Endothelial cell of umbilical vein (primary cell): ENCODE measurements at regions not wholly inside any gene's neighbourhood (a gene's known extent, or its start where the extent isn't known, plus 50 kb on each side); places are given as distances from the start of the nearest gene placed in this dataset.

Experiments used
- BruUV-seq: library from RNA; stranded (reverse); fragments of 400-500 nt; replicated peaks from 2 replicates; lab custom pipeline; 2021; lab: Mats Ljungman, UMichigan
- CTCF ChIA-PET: fragments of 300-600, 350-600 bp; sonication (Branson Sonifier 250); formaldehyde crosslinking; loops from one replicate; lab custom pipeline; 2021; ENCODE audit warnings: antibody characterized with exemption, inconsistent platforms; lab: Charles Lee
- POLR2A ChIA-PET: fragments of 300-600, 350-600 bp; sonication (Branson Sonifier 250); formaldehyde crosslinking; loops from one replicate; lab custom pipeline; 2021; ENCODE audit warnings: antibody characterized with exemption, inconsistent platforms; lab: Charles Lee
- DNase-seq: peaks from one replicate; pipeline ENCODE4 v3.0.0-alpha.2; 2011; ENCODE audit warnings: low read depth, low spot score
- FAIRE-seq: peaks from 2 replicates; lab custom pipeline; 2011; peaks lifted over from hg19 to GRCh38; lab: Jason Lieb, UNC
- H2AFZ ChIP-seq: 2 replicates; pipeline ENCODE4 v1.6.0; 2012; ENCODE audit warnings: low read depth, low read length, control low read depth, inconsistent platforms
- H3K27ac ChIP-seq: 2 replicates; pipeline ENCODE4 v1.5.1; 2011; ENCODE audit warnings: low read depth, mild to moderate bottlenecking, control low read depth, low read length, moderate library complexity; ENCODE audit not compliant: insufficient read depth
- H3K27me3 ChIP-seq, 2 experiments: 2 replicates each; pipeline versions ENCODE4 v1.6.0 to v1.6.1; 2011; ENCODE audit warnings: low read length in 2 of 2, mixed read lengths in 1 of 2; ENCODE audit not compliant: control insufficient read depth in 2 of 2, insufficient read depth in 2 of 2
- H3K36me3 ChIP-seq, 2 experiments: 2 replicates in 1 of 2; 3 replicates in 1 of 2; pipeline ENCODE4 v1.5.1; 2011; ENCODE audit warnings: low read length in 2 of 2, mild to moderate bottlenecking in 1 of 2, moderate library complexity in 1 of 2; ENCODE audit not compliant: control insufficient read depth in 2 of 2, insufficient read depth in 2 of 2; ENCODE audit errors: extremely low read depth in 1 of 2
- H3K4me1 ChIP-seq: 3 replicates; pipeline ENCODE4 v1.5.1; 2011; ENCODE audit warnings: mild to moderate bottlenecking, low read length; ENCODE audit not compliant: control insufficient read depth, insufficient read depth; ENCODE audit errors: extremely low read depth
- H3K4me2 ChIP-seq: 2 replicates; pipeline ENCODE4 v1.6.1; 2011; ENCODE audit warnings: low read length, control low read depth, mixed read lengths; ENCODE audit not compliant: insufficient read depth
- H3K4me3 ChIP-seq, 3 experiments: fragments of 200-600 bp in 1 of 3; sonication (generic), shearing (Covaris generic) in 1 of 3; replicated peaks in 1 of 3; 2 replicates each; pipeline ENCODE4 v1.5.1; 2011 to 2016; ENCODE audit warnings: control low read depth in 3 of 3, low read length in 3 of 3, mild to moderate bottlenecking in 2 of 3, inconsistent platforms in 1 of 3, low read depth in 1 of 3, moderate library complexity in 1 of 3; ENCODE audit not compliant: insufficient read depth in 1 of 3
- H3K79me2 ChIP-seq: 2 replicates; pipeline ENCODE4 v1.6.0; 2012; ENCODE audit warnings: low read length, inconsistent platforms; ENCODE audit not compliant: control insufficient read depth, insufficient read depth
- H3K9ac ChIP-seq: replicated peaks from 2 replicates; pipeline ENCODE3; 2011; ENCODE audit warnings: low read length, control low read depth; ENCODE audit not compliant: insufficient read depth; ENCODE audit errors: extremely low read depth
- H3K9me1 ChIP-seq: replicated peaks from 3 replicates; pipeline ENCODE4 v1.6.0; 2011; ENCODE audit warnings: mild to moderate bottlenecking, low read length; ENCODE audit not compliant: control insufficient read depth, insufficient read depth; ENCODE audit errors: extremely low read depth
- H3K9me3 ChIP-seq: replicated peaks from 2 replicates; pipeline ENCODE4 v1.5.1; 2012; ENCODE audit warnings: low read length, inconsistent platforms; ENCODE audit not compliant: control insufficient read depth, insufficient read depth
- H4K20me1 ChIP-seq: replicated peaks from 2 replicates; pipeline ENCODE3; 2011; ENCODE audit warnings: mild to moderate bottlenecking, low read length; ENCODE audit not compliant: control insufficient read depth, insufficient read depth; ENCODE audit errors: extremely low read depth
- EZH2 ChIP-seq: IDR thresholded peaks from 2 replicates; pipeline ENCODE4 v1.6.1; 2012; ENCODE audit warnings: borderline replicate concordance, low read depth, mild to moderate bottlenecking, moderate library complexity, low read length, inconsistent platforms; ENCODE audit not compliant: severe bottlenecking
- FOS ChIP-seq: IDR thresholded peaks from 2 replicates; pipeline ENCODE4 v1.6.1; 2011; ENCODE audit warnings: mild to moderate bottlenecking, low read length, moderate library complexity, borderline replicate concordance; ENCODE audit not compliant: insufficient read depth
- GATA2 ChIP-seq: IDR thresholded peaks from 2 replicates; pipeline ENCODE4 v1.7.0; 2011; ENCODE audit warnings: low read depth, mild to moderate bottlenecking, moderate library complexity, mixed read lengths, low read length; ENCODE audit not compliant: insufficient read length, insufficient read depth
- JUN ChIP-seq: IDR thresholded peaks from 2 replicates; pipeline ENCODE4 v1.6.1; 2011; ENCODE audit warnings: borderline replicate concordance, low read depth; ENCODE audit not compliant: insufficient read length, insufficient read depth
- MYC ChIP-seq: IDR thresholded peaks from one replicate; pipeline ENCODE4 v1.6.1; 2011; ENCODE audit warnings: mild to moderate bottlenecking, low read depth, low read length
- POLR2AphosphoS5 ChIP-seq: IDR thresholded peaks from 2 replicates; pipeline ENCODE4 v1.6.1; 2012; ENCODE audit warnings: low read depth, mild to moderate bottlenecking, control low read depth, low read length, moderate library complexity; ENCODE audit not compliant: insufficient read depth
- dilution Hi-C: fragments of 300-500 bp; cut with MboI; formaldehyde crosslinking; loops from one replicate; pipeline ENCODE4 v1.15.0; 2019; ENCODE audit warnings: low sequenced_read_pairs; ENCODE audit not compliant: extremely low pct_ligation_motif_present
- intact Hi-C: fragments of 100-400 bp; cut with micrococcal nuclease; formaldehyde crosslinking; loops from one replicate; pipeline ENCODE4 v1.10.0; 2022
- TF ChIP-seq, protein P1 (sequence below), 2 donors: IDR thresholded peaks; 1 replicate in 1 of 2; 2 replicates in 1 of 2; pipeline ENCODE4 v1.5.1; 2011; ENCODE audit warnings: low read length in 2 of 2, mild to moderate bottlenecking in 2 of 2, moderate library complexity in 2 of 2, control low read depth in 1 of 2, inconsistent platforms in 1 of 2, low read depth in 1 of 2; ENCODE audit not compliant: insufficient read depth in 1 of 2; ENCODE audit errors: extremely low read depth in 1 of 2
- TF ChIP-seq, protein P2 (sequence below): IDR thresholded peaks from 2 replicates; pipeline ENCODE4 v1.6.1; 2011; ENCODE audit not compliant: insufficient read depth, insufficient read length

DNA sequence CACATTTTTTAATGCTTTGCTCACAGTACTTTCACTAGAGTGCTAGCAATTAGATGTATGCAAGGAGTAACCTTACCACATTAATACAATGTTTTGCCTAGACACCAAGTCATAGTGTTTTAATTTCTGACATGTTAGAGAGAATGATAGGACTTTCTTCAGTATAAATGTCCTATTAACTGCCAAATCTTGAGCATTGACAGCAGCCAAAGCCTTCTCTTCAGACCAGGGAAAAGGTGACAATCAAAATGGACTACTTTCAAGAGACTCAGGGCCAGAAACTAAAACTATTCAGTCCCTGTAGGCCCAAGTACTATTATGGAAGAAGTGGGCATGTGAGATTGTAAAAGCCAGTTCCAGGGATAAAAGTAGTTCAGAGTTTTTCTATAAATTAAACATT, 201.4 kb upstream of the PCDH15 start:
- FAIRE-seq = no peak
- no peak for DNase-seq
- no peak overlapping the region for H3K9ac ChIP-seq
- no peak overlapping the region for H3K4me3 ChIP-seq
- H3K9me3 ChIP-seq = no peaks in the 10 kb centered on the region
- BruUV-seq = no TSS peak
- dilution Hi-C loops = no loop called here
- H3K79me2 ChIP-seq = no peaks in the 10 kb centered on the region
- CTCF ChIA-PET = no interaction called here
- TF ChIP-seq JUN (no peak), GATA2 (no peak), POLR2AphosphoS5 (no peak)
- intact Hi-C loops = no loop called here
- no peaks in the 10 kb centered on the region for H3K4me1 ChIP-seq
- no peak overlapping the region for H3K27ac ChIP-seq
- POLR2A ChIA-PET = no interaction called here
- no peak overlapping the region for H3K4me2 ChIP-seq
- no peaks in the 10 kb centered on the region for H3K9me1 ChIP-seq
- no peaks in the 10 kb centered on the region for H3K27me3 ChIP-seq
- H2AFZ ChIP-seq = no peak overlapping the region
- no peaks in the 10 kb centered on the region for H4K20me1 ChIP-seq
- no peaks in the 10 kb centered on the region for H3K36me3 ChIP-seq

DNA sequence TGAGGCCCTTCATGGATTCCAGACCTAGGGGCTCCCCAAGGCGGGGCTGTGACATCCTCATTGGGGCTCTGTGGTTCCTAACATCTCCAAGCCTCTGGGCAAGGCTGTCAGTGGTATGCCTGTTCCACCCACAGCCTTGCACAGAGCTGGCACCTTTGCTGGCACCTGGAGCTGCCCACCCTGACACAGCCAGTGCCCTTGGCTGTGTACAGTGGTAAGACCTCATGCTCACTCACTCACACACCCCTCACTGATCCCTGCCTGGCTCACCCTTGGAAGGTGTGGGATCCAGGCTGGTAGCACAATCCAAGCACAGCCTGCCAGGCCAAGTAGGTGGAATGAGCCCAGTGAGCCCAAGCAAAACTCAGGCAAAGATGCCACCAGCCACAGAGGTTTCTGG, 200.4 kb upstream of the PCDH15 start:
- dilution Hi-C loops = no loop called here

More for the DNA sequence above, 200.4 kb upstream of the PCDH15 start:
- Histone ChIP-seq H3K4me2 (no peak overlapping the region), H3K9ac (no peak overlapping the region), H2AFZ (no peak overlapping the region), H4K20me1 (no peaks in the 10 kb centered on the region), H3K4me1 (no peaks in the 10 kb centered on the region), H3K4me3 (no peak overlapping the region), H3K79me2 (no peaks in the 10 kb centered on the region), H3K27me3 (no peaks in the 10 kb centered on the region), H3K36me3 (no peaks in the 10 kb centered on the region), H3K9me1 (no peaks in the 10 kb centered on the region), H3K9me3 (no peaks in the 10 kb centered on the region), H3K27ac (no peak overlapping the region)
- no peak for FAIRE-seq
- TF ChIP-seq EZH2 (no peak), POLR2AphosphoS5 (no peak), MYC (no peak), FOS (no peak), GATA2 (no peak), JUN (no peak)
- TF ChIP-seq, protein P1, sequence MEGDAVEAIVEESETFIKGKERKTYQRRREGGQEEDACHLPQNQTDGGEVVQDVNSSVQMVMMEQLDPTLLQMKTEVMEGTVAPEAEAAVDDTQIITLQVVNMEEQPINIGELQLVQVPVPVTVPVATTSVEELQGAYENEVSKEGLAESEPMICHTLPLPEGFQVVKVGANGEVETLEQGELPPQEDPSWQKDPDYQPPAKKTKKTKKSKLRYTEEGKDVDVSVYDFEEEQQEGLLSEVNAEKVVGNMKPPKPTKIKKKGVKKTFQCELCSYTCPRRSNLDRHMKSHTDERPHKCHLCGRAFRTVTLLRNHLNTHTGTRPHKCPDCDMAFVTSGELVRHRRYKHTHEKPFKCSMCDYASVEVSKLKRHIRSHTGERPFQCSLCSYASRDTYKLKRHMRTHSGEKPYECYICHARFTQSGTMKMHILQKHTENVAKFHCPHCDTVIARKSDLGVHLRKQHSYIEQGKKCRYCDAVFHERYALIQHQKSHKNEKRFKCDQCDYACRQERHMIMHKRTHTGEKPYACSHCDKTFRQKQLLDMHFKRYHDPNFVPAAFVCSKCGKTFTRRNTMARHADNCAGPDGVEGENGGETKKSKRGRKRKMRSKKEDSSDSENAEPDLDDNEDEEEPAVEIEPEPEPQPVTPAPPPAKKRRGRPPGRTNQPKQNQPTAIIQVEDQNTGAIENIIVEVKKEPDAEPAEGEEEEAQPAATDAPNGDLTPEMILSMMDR (IDR thresholded peaks at IDR 0.05; ENCODE audit: extremely low read depth in 1 of 2, insufficient read depth in 1 of 2, low read depth in 1 of 2, low read length in 2 of 2) = no peak
- TF ChIP-seq, protein P2, sequence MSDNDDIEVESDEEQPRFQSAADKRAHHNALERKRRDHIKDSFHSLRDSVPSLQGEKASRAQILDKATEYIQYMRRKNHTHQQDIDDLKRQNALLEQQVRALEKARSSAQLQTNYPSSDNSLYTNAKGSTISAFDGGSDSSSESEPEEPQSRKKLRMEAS = no peak
- no peak for DNase-seq
- intact Hi-C loops = no loop called here
- ChIA-PET CTCF (interaction anchor here (1.3 kb wide), 1 partner anchor 18 kb away, joined by 3 read pairs; no protein-coding TSS in a partner anchor), POLR2A (no interaction called here)
- BruUV-seq = no TSS peak
